NCI-H82 treated with DMSO at 0.1 percent for 48 hours (cell line): ENCODE measurements at regions not wholly inside any gene's neighbourhood (a gene's known extent, or its start where the extent isn't known, plus 50 kb on each side); places are given as distances from the start of the nearest gene placed in this dataset.
"Not testable (repeated sequence)": the region's sequence is repeated elsewhere in the genome, so short reads cannot be mapped to it uniquely, and the experiment has no call there.

Experiments
- DNase-seq: peaks from one replicate; lab custom pipeline; 2025; ENCODE audit not compliant: unreplicated experiment; lab: John Stamatoyannopoulos, UW

DNA sequence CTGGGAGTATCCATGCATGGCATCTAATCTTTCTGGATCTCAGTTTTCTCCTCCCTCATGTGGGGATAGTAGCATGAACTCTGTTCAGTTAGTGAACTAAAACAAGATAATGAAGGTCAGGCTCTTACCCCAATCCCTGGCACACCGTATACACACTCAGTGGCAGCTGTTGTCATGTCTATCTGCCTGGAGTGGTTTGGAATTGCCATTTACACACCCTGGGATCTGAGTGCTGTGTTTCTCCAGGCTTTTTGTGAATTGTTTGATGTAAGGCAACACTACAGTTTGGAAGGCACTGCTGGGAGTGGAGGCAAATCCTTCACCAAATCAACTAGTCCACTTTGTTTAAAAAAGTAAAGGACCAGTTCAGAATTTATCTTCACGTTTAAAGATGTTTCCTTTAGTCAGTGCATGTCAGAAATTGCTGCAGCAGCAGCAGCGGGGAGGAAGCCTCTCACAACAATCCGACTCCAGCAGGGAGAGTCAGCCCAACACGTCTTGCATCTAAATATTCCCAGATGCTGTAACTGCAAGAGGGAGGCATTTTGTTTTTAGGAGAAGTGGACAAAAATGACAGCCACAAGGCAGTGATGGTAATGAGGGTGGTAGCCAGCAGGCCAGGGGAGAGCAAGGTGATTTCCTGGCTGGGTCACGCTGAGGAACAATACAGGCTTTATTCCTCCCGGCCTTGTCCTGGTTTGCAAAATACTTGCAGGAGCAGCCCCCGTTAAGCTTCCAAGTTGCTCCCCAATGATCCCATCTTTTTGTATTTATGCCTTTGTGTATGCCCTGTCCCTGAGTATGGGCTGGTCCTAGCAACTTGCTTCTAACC is 128.5 kb upstream of the LRIG1 start:
- DNase-seq: no peak

DNA sequence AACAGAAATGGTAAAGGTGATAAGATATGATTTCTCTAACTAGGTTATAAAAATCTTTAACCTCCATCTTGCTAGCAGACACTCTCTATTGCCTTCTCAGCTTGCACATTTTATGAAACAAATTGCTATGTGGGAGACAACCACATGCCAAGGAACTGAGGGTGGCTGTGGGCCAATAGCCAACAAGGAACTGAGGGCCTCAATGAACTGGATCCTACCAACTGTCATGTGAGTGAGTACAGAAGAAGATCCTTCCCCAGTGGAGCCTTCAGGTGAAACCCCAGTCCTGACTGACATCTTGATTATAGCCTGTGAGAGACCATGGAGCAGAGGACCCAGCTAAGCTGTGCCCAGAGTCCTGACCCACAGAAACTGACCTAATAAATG is 129.2 kb upstream of the LRIG1 start:
- DNase-seq: no peak

DNA sequence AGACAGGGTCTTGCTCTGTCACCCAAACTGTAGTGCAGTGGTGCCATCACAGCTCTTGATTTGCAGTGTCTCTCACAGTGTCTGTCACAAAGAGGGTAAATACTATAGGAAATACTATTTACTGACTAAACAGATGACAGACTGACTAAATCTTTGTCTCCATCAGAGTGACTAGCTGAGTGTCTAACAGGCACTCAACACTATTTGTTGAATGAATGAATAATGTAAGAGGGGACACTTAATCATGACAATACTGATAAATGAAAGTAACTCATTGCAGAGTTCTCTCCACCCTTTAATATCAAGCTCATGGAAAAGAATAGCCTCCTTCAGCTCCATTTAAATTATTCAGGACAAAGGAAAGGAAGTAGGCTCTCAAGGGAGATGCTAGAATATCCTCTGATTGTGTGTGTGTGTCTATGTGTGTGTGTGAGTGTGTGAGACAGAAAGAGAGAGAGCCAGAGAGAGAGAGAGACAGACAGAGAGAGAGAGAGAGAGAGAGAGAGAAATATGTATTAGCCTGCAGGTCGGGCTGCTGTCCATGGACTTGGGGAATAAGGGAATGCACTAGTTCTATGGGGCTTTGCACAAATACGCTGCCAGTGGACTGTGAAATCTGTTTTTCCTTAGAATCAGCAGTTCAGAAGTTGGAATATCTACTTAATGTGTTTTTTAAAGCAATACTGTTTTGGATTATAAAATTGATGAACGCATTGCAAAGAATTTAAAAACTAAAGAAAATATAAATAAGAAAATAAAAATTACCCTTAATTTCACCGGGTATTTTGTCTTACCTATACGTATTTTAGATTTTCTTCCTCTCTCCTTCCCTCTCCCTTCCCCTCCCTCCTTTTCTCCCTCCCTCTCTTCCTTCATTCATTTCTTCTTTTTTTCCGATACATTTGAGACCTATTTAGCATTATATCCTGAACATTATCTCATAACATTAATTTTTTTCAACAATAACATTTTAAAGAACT is 132.9 kb upstream of the LRIG1 start:
- no peak for DNase-seq

DNA sequence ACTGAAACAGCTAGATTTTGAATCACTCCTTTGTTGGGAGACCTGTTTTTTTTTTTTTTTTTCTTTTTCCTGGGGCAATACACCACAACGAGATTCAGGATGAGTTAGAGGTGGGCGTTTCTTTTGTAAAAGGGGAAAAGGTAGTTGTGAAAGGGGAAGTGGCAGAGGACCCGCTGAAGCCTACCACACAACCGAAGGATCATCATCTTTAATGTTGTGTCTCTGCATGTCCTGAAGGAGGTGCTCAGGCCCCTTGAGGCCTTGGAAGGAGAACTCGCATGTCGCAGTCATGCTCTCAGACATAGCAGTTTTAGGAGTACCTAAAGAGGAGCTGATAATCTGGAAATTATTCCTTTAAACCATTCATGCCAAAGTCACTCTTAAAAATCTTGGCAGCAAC is 137.9 kb upstream of the LRIG1 start:
- DNase-seq: no peak

DNA sequence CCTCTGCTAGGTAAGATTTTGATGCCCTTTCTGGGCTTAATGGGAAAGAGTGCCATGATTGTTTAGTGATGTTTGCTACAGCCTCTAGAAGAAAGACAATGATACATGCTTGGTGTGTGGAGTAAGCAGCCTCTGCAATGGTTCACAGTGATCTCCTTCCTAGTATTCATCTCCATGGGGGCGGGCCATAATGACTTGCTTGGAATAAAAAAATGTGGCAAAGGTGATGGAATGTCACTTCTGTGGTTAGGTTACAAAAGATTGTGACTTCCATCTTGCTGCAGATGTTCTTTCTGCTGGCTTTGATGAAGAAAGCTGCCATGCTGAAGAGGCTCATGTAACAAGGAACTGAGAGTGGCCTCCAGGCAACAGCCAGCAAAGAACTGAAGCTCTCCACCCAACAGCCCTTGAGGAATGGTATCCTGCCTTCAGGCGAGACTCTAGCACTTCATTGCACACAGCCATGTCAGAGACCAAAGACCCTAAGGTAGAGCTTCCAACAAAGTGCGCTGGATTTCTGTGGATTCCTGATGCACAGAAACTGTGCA is 139.1 kb upstream of the LRIG1 start:
- no peak for DNase-seq

DNA sequence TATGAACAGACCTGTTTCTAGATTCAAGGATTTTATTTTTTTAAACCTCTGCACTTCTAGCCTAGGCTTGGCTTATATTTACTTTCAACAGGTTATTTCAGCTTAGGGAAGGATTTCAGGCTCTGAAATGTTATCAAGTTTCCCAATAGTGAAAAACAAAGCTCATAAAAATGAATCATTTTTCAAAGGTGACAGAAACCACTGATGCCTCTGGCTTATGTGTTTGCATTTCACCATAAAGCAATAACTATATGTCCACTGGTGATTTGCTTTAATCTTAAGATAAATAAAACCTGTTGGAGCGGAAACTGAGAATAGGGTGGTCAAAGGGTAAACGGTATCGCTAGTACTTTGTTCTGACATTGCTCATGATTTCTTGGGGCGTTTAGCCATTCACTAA is 141.2 kb upstream of the LRIG1 start:
- DNase-seq: no peak

DNA sequence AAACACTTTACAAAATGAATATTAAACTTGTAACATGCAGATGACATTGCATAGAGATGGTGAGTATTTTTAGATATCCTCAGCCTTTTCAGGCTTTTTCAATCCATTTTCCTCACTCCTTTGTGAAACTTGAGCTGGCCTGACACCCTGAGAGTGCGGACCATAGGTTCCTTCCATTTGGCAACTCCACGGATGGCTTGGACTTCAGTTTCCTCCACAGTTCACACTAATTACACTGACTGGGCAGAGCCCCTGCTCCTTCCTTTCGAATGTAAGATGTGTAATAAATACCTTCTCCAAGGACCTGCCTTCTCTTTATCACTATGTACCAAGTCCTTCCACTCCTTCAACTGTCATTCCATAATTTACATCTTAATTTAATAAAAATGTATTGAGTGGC is 141.7 kb upstream of the LRIG1 start:
- no peak for DNase-seq

DNA sequence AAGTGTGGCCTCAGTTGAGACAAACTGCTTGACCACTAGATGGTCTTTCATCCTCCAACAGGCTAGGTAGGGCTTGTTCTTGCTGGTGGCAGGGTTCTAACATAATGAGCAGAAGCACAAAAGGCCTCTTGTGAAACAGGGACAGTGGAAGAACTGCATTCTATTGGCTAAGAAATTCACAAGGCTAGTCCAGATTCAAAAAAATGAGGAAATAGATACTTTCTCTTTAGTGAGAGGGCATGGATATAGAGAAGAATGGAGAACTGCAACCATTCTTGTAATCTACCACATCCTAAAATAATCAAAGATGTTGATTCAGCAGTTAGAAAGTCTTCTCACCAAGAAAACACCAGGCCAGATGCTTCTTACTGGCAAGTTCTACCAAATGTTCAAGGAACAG is 143.7 kb upstream of the LRIG1 start:
- DNase-seq: no peak

DNA sequence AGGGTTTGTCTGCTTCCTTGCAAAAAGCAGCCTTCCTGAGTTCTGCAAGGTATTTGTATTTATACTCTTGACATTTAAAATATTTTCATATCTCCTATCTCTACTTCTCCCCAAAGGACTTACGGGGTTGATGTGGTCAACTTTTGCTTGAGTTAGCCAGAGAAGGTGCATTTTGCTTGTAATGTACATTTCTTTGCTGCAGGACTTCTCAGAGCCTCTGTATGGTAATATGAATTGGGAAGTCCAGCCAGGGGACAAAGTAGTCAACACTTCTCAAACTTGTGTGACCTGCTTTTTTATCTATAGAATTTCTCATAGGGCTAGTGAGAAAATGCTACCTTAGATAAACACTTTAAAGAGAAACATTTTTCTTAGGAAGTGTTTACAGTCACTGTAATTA is 148.2 kb upstream of the LRIG1 start:
- no peak for DNase-seq

DNA sequence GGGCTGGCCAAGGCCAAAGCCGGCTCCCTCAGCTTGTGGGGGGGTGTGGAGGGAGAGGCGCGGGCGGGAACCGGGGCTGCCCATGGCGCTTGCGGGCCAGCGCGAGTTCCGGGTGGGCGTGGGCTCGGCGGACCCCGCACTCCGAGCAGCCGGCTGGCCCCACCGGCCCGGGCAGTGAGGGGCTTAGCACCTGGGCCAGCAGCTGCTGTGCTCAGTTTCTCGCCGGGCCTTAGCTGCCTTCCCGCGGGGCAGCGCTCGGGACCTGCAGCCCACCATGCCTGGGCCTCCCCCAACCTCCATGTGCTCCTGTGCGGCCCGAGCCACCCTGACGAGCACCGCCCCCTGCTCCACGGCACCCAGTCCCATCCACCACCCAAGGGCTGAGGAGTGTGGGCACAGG is 150.7 kb upstream of the LRIG1 start:
- DNase-seq: not testable (repeated sequence)

DNA sequence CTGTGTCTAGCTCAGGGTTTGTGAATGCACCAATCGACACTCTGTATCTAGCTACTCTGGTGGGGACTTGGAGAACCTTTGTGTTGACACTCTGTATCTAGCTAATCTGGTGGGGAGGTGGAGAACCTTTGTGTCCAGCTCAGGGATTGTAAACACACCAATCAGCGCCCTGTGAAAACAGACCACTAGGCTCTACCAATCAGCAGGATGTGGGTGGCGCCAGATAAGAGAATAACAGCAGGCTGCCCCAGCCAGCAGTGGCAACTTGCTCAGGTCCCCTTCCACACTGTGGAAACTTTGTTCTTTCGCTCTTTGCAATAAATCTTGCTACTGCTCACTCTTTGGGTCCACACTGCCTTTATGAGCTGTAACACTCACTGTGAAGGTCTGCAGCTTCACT is 151.3 kb upstream of the LRIG1 start:
- not testable (repeated sequence) for DNase-seq

DNA sequence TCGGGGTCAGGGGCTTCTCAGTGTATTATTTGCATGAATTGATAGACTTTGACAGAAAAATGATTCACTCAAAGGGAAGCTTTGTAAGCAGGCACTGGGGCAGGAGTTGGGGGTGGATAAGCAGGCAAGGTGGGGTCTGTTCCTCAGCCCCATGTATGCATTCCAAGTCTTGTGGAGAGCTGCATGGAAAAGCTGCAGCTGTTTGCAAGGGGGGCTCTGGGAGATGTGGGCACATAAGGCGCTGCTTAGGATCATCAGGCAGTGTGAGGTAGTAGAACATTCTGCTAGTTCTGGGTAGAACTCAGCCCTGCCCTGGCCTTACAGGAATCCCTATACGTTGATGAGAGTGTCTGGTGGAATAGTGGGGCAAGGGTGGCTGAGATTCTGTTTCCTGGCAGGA is 154.2 kb upstream of the LRIG1 start:
- no peak for DNase-seq

DNA sequence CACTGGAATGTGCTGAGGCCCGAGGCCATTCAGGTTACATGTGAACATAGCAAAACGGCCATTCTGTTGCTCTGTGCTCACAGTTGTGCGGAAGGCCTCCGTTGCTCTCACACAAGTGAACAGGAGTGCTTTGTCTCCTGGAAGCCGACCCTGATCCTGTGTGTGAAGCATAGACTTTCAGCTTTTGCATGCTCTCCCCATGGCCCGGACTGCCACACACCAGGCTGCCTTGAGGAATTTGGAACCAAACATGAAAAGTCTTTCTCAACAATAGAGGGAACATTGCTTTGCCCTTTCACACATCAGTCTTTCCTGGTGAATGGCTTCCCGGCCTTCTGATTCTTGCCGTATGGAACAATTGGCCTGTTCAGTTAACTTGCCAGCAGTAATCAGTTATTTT is 154.8 kb upstream of the LRIG1 start:
- DNase-seq: no peak

DNA sequence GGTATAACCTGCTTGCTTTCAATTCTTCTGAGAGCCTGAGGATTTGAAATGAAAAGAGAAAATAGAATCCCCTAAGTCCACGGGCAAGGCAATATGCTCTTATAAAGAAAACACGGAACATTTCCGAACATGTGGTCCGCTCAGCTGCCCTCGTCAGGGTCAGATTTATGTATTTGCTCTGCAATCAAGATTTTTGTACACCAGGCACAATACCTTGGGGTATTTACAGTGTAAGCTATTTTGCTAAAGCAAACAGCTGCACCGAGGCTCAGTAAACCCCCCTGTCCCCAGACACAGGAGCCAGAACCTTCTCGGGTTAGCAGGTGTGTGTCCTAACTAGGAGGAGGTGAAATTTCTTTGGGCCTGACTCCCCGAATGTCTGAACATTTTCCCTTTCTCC is 155.8 kb upstream of the LRIG1 start:
- DNase-seq: no peak

DNA sequence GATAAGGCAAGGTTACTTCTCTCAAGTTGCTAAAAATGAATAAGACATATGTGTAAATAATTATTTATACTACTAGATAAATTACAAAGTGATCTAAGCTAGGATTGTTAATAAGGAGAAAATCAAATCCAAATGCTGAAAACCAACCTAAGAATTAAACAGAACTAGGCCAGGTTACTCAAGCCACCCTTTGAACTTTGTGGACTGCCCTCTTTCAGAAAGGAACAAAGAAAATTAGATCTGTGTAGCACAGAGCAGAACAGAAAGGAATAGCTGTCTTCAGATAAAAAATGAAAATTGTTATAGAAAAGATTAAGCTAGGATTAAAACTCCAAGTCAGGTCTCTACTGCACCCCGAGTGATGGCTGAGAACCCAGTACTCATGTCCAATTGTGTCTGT is 158.2 kb upstream of the LRIG1 start:
- no peak for DNase-seq

DNA sequence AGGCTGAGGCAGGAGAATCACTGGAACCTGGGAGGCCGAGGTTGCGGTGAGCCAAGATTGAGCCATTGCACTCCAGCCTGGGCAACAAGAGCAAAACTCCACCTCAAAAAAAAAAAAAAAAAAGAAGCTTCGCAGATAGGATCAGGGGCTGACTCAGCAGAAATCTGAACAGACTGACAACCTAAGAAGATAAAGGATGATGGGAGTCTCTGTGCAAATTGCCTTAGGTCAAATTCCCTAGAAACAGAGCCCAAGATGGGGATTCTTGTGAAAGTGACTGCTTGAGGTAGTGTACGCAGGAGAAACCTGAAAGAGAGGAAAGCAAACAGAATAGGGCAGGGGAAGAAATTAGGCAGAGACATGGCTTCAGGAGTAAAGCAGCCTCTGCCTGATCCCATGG is 160.8 kb upstream of the LRIG1 start:
- DNase-seq: no peak

DNA sequence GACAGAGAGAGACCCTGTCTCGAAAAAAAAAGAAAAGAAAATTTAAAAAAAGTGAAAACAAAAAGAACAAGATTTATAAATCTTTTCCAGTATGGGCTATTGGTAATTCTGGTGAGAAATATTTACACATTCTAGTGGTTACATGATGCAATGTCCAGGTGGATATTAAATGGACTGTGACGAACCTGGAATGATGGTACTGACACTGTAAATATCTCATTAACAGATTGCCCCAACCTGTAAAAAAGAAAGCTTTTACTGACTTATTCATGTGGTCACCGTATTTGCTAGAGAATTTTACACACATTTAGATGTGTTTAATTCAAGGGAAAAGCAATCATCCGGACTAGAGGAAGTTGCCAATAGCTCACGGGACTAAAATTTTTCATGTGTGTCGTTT is 162.1 kb upstream of the LRIG1 start:
- no peak for DNase-seq

DNA sequence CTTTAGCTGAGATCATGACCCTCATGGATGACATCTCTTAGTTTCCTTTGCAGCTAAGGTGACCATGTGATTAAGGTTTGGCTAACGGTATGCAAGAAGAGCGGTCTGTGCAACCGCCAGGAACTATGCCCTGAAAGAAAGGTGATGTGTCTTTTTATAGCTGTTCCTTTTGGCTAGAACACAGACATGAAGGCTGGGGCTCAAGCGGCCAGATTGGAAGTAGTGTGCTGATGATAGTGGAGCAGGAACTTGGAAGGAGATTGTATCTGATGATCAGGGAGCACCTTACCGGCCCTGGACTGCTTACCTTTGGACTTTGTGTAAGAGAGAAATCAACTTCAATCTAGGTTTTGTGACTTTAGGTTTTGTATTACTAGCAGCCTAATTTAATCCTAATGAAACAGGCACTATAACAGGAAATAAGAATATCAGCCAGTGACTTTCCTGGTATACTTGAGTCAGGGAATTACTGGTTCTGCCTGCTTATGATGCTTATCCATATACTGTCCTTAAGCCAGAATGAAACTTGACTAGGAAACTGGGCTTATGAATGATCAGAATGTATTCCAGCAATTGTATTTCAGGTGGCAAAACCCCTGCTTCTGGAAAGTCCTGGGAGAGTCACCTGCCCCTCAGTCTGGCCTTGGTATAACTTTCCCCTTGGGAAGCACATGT is 164.3 kb upstream of the LRIG1 start:
- DNase-seq: no peak

DNA sequence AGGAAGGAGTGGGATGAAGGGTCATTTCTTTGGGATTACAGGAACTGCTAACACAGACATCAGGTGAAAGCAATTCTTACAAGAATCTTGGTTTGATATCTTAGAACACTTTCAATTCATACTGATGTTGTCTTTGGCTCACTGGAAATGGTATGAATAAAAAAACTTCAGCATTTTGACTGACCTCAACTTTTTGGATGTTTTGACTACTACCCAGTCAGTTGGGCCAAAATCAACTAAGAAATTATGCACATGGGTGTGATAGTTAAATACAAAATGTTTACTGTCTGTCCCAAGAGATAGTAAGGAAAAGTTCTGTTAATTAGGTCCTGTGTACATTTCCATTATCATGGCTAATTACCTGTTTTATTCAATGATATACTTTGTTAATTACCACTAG is 165.5 kb upstream of the LRIG1 start:
- no peak for DNase-seq

DNA sequence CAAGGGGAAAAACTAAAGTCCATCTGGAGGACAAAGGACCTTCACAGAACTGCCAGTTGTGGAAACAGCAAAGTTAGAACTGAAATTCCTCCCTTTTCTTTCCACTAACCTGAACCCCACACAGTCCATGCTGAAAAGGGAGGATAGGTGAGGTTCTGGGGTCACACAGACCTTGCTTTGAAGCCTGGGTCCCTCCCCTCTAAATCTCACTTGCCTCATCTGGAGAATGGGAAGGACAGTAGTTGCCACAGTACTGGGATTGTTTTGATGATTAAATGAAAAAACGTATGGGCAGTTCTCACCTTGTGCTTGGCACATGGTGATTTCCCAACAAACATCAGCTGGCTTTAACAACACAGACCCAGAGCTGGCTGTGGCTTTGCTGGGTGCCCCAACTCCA is 166.4 kb upstream of the LRIG1 start:
- no peak for DNase-seq

DNA sequence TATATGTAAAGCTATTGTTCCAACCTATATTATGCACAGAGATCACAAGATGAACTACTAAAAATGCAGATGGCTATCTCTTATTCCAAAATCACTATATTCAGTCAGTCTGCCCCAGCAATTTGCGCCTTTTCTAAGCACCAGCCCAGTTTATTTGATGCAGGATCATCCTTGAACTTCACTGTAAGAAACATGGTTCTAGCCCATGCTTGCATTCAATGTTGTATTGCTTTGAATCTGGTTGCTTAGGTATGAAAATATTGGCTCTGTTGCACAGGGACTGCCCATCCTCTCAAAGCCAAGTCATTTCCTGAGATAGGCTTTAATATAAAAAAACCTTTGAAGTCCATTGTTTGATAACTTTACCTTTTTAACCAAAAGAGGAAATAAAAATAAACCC is 170.5 kb upstream of the LRIG1 start:
- DNase-seq: no peak
